Hematopoietic multipotent progenitor cell treated with erythropoietin and hydrocortisone succinate and interleukin-3 and kit ligand, for 6 days (in vitro differentiated cells): ENCODE measurements at regions not wholly inside any gene's neighbourhood (a gene's known extent, or its start where the extent isn't known, plus 50 kb on each side); places are given as distances from the start of the nearest gene placed in this dataset.
"Not testable (repeated sequence)": the region's sequence is repeated elsewhere in the genome, so short reads cannot be mapped to it uniquely, and the experiment has no call there.

Experiments used
- DNase-seq: peaks from one replicate; pipeline ENCODE4 v3.0.0-alpha.2; 2015

GRCh38 chr2:175400975-175401374 lies 219.5 kb upstream of the ATP5MC3 start:
- no peak for DNase-seq

- no peak for DNase-seq
Measured at GRCh38 chr2:175399326-175399725, 217.8 kb upstream of the ATP5MC3 start.

GRCh38 chr2:175398848-175399247 lies 217.3 kb upstream of the ATP5MC3 start:
- no peak for DNase-seq

GRCh38 chr2:175396696-175397095 lies 215.2 kb upstream of the ATP5MC3 start:
- DNase-seq, result no peak

- no peak for DNase-seq
Measured at GRCh38 chr2:175393851-175394250, 212.3 kb upstream of the ATP5MC3 start.

DNA sequence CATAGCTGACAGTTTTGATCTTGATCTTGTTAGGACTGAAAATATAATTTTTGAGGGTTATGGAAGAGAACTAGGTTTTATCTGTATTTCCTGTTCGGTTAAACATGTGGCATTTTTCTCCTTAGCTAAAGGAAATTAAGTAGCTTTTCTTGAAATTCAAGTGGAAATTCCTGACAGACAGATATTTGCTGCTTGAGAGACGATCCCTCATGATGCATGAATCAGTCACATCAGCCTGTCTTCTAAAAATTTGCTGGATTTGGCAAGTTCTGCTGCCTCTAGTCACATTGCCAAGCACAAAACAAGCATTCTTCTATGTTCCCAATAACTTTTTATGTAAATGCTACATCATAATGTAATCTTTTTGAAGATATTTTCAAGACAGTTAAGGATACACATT lies 201.8 kb upstream of the ATP5MC3 start:
- no peak for DNase-seq

DNA sequence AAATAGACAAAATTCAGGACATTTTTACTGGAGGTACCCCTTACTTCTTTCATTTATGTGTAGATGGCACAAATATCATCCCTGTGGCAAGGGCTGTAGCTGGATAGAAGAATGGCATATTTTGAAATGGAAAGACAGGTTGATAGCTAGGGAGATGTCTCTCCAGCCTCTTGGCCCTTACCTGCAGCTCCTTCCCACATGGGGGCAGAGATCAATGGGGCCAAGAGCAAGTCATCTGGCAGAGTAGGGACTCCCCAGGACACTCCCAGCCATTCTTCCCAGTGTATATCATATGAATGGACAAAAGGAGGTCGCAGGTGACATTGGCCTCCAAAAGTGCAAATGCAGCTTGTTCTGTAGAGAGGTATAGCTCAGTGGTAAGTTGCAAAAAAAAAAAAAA lies 192.2 kb upstream of the ATP5MC3 start:
- DNase-seq, result no peak

DNA sequence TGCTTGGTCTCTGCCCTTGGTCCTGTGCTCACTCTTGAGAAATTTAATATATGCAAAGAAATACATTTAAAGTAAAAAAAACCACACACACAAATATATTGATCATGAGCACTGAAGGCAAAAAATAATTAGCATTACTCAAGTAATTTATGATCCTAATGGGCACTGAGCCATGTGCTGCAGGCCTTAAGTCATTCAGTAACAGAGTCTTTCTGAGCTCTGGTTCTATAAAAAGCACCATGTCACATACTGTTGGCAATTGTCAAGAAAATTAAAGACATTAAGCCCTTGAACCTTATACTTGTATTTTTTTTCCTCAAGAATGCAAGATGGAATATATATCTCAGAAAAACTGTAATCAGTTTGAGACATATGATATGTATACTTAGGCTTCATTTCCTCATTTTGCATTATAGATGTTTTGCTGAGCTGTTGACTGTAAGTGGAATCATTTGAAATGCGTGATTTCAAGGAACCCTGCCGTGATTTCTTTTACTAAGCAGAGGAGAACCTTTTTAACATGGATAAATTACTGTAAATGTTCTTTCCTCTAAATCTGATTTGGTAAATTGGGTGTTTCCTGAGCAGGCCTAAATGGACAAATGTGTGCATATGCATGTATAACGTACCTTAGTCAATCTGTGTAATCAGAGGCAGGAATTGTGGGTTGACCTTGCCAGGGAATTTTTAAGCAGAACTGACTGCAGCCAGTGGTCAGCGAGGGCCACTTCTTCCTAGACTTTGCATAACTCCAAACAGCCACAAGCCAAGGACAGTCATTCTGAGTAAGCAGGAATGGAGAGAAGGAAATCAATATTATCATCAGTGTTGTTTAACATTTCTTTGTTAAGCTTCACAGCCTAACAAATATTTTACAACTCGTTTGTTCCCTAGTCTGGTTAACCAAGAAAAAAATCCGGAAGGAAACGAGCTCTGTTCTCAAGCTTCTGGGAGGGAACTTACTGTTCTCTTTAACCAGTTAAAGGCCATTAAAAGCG lies 191.5 kb upstream of the ATP5MC3 start:
- peak; percentile 38 for DNase-seq

DNA sequence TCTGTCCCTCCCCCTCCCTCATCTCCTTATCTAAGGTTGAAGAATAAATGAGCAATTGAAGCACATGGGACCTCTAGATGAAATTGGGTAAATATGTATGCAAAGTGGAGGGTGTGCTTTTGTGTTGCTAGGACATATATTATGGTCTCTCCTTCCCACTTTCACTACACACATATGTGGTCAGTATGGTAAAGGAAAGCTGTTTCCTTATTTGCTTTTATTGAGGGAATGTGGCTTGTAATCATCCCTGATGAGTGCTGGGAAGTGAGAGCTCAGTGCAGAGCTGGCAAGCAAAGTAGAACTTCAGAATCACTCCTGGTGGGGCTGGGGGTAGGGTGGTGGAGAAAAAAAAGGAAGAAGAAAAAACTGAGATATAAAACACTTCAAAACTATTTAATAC lies 189.9 kb upstream of the ATP5MC3 start:
- no peak for DNase-seq

- peak; percentile 73 for DNase-seq
Measured at GRCh38 chr2:175366815-175367214, 185.3 kb upstream of the ATP5MC3 start.

- DNase-seq, result no peak
Measured at GRCh38 chr2:175363699-175364098, 182.2 kb upstream of the ATP5MC3 start.

- no peak for DNase-seq
Measured at GRCh38 chr2:175362331-175362730, 180.8 kb upstream of the ATP5MC3 start.

- DNase-seq, result no peak
Measured at GRCh38 chr2:175359710-175360109, 178.2 kb upstream of the ATP5MC3 start.

DNA sequence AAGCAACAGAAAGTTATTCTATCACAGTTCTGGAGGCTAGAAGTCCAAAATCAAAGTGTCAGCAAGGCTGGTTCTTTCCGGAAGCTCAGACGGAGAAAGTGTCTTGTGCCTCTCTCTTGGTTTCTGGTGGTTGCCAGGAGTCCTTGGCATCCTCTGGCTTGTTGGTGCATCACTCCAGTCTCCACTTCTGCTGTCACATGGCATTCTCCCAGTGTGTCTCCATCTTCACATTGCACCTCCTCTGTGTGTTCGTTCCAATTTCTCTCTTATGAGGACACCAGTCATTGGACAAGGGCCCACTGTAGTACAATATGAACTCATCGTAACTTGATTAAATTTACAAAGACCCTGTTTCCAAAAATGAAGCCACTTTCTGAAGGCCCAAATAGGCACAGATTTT lies 175.4 kb upstream of the ATP5MC3 start:
- DNase-seq, result no peak

DNA sequence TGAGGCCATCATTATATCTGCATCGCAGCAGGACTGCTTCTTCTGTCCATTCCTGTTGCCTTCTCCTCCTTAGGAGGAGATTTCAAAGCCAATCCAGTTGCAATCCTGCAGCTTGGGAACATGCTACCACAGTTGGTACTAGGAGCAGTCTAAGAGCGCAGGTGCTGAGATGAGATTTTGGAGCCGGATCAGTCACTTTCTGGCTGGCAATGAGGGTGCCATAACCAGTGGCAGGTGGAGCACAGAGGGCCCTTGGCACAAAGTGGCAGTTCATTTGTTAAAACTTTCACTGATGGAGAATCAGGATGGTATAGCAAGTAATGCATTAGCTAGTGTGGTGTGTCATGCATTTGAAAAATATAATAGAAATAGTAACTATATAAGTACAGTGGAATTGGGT lies 173.7 kb upstream of the ATP5MC3 start:
- DNase-seq, result no peak

DNA sequence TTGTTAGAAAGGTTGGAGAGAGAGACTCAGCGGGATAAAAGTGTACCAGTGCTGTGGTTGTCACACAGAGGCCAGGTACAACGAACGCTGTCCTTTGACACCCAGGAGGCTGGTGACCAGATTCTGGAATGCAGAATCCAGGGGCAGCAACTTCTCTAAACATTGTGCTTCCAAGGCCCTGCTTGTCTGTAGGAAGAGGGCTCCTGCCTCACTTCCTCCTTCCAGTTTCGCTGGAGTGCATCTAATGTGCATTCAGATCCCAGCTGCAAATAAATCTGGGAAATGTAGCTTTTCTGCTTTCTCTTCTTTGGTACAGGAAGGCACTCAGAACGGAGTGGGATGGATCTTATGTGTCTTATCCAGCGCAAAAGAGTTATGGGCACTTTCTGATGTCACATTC lies 171.8 kb upstream of the ATP5MC3 start:
- DNase-seq, result no peak

DNA sequence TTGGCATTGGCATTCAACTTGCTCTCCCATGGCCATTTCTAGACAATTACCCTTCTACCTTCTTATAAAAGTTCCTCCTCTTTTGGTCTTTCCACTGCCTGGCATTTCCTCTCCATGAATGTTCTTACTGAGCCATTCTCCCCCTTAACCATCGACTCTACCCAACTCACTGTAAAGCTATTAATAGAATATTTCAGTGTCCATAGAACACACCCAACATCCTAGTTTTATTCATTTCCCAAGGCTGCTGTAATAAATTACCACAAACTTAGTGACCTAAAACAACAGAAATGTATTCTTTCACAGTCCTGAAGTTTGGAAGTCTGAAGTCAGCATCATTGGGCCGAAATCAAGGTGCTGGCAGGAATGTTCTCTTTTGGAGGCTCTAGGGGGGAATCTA lies 170.0 kb upstream of the ATP5MC3 start:
- no peak for DNase-seq

DNA sequence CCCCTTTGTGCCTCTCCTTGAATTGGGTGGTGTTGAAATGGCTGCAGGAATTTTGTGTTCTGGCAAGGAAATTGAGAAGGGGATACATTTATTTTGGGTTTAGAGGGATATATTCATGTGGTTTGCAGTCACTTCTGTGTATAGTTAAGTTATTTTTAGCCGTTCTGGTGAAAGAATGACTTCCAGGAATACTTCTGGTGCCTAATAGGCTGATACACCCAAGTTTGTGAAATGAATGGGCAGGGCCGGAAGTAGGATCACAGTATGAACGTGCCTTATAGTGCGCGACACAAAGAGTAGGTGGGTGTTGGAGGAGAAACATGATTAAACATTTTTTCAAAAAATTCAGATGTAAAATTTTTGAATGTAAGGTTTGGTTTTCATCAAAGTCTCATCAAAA lies 168.6 kb upstream of the ATP5MC3 start:
- no peak for DNase-seq

- no peak for DNase-seq
Measured at GRCh38 chr2:175342085-175342484, 160.6 kb upstream of the ATP5MC3 start.

DNA sequence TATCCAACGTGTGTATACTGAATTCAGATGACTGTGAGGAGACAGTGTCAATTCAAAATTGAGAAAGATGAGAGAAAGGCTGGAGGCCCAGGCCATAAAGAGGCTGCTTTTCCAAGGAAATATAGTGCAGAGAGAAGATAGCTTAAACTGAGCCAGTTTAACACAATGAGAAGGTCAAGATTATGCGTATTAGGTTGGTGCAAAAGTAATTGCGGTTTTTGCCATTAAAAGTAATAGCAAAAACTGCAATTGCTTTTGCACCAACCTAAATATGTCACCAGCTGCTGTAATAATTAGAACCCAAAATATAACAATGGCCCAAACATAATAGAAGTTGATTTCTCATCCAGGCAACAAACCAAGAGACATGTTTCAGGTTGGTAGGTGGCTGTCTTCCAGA lies 148.7 kb upstream of the ATP5MC3 start:
- DNase-seq, result no peak

DNA sequence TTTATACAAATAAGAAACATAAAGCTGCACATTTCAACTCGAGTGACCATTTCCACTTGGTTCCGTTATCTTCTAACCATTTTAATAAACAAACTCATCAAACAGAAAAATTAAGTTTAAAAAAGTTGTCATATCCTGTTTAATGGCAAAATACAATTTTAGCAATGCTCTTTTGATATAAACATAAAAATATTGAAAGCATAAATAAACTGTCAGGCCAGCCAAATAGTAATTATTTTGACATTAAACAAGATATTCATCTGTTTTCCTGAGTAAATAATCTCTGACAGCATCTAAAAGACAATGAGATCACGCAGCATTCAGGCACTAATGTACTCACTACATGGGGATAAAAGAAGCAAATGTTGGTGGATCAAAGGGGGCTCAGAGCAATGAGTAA lies 145.3 kb upstream of the ATP5MC3 start:
- DNase-seq, result no peak

- DNase-seq, result not testable (repeated sequence)
Measured at GRCh38 chr2:175326164-175326563, 144.7 kb upstream of the ATP5MC3 start.

- no peak for DNase-seq
Measured at GRCh38 chr2:175323162-175323561, 141.7 kb upstream of the ATP5MC3 start.

DNA sequence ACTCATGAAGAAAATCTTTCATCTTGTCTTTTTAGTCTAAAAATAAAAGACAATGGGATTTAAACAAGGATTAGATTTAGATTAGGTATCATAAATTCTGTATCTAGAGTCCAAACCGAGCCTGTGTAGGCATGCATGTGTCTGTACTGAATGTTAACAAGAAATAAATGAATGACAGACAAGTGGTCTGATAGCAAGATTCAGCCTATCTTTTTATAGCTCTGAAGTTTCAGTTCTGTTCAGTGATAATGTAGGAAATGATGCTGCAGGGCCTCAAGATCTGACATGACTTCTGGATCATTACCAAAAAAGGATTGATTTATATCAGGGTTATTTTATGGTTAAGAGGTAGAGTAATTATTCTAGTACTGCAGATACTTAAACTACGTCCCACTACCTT lies 137.0 kb upstream of the ATP5MC3 start:
- DNase-seq, result no peak

DNA sequence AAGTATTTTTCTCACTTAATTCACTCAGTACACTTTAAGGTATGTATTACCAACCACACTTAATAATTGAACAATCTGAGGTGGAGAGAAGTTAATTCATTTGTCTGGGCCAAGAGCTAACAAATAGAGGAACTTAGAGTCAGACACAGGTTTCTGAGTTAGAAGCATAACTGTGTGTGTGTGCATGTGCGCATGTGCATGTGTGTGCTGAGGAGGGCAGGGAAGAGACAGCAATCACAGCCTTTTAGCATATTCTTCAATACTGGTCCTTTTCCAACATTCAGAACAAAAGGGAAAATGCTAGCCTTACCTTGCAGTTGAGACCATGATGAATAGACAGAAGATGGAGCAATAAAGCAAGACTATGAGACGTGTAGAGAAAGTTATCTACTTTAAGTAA lies 136.2 kb upstream of the ATP5MC3 start:
- DNase-seq, result no peak
